GM20000 (cell line): ENCODE measurements at regions not wholly inside any gene's neighbourhood (a gene's known extent, or its start where the extent isn't known, plus 50 kb on each side); places are given as distances from the start of the nearest gene placed in this dataset.
"Not testable (repeated sequence)": the region's sequence is repeated elsewhere in the genome, so short reads cannot be mapped to it uniquely, and the experiment has no call there.

Experiments used
- DNase-seq: peaks from one replicate; pipeline ENCODE4 v3.0.0; 2012; ENCODE audit warnings: low spot score
- TF ChIP-seq, protein P1 (sequence below): IDR thresholded peaks from 2 replicates; pipeline ENCODE4 v1.5.1; 2012; ENCODE audit warnings: mild to moderate bottlenecking, control low read depth; ENCODE audit errors: extremely low read depth, missing control alignments

DNA sequence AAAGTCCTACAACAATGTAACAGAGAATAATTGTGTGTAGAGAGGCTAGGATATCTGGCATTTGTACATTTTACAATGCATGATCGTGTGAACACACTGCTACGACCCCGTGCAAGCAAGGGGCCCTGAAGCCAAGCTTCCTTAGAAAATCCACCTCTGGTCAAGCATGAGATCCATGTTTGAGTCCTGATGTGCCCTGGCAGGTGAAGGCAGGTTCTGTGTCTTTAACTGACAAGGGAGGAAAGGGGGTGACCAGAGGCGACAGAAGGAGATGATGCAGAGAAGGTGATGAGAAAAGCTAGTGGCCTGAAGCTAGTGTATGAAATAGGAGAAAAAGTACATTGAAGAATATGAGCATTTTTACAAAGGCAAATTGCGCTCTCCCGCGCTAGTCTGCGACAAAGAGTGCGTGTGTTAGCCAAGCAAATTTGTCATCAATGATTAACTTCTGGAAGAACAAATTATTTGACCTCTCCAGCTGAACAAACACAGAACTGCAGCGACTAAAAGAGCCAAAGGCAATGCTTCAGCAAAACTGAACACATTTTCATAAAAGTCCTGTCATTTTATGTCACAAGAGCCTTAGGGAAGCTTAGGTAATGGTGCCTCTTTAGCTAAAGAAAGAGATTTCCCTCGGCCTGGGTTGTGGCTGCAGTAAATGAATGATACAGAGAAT, 101.7 kb upstream of the DAPK1 start:
- TF ChIP-seq, protein P1, sequence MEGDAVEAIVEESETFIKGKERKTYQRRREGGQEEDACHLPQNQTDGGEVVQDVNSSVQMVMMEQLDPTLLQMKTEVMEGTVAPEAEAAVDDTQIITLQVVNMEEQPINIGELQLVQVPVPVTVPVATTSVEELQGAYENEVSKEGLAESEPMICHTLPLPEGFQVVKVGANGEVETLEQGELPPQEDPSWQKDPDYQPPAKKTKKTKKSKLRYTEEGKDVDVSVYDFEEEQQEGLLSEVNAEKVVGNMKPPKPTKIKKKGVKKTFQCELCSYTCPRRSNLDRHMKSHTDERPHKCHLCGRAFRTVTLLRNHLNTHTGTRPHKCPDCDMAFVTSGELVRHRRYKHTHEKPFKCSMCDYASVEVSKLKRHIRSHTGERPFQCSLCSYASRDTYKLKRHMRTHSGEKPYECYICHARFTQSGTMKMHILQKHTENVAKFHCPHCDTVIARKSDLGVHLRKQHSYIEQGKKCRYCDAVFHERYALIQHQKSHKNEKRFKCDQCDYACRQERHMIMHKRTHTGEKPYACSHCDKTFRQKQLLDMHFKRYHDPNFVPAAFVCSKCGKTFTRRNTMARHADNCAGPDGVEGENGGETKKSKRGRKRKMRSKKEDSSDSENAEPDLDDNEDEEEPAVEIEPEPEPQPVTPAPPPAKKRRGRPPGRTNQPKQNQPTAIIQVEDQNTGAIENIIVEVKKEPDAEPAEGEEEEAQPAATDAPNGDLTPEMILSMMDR = no peak

GRCh38 chr9:87401681-87402080, 96.0 kb upstream of the DAPK1 start:
- DNase-seq = no peak
- TF ChIP-seq, protein P1 = no peak

More for the DNA sequence above, 101.7 kb upstream of the DAPK1 start:
- DNase-seq = no peak

GRCh38 chr9:87402537-87402936, 95.1 kb upstream of the DAPK1 start:
- no peak for DNase-seq
- TF ChIP-seq, protein P1 = no peak

DNA sequence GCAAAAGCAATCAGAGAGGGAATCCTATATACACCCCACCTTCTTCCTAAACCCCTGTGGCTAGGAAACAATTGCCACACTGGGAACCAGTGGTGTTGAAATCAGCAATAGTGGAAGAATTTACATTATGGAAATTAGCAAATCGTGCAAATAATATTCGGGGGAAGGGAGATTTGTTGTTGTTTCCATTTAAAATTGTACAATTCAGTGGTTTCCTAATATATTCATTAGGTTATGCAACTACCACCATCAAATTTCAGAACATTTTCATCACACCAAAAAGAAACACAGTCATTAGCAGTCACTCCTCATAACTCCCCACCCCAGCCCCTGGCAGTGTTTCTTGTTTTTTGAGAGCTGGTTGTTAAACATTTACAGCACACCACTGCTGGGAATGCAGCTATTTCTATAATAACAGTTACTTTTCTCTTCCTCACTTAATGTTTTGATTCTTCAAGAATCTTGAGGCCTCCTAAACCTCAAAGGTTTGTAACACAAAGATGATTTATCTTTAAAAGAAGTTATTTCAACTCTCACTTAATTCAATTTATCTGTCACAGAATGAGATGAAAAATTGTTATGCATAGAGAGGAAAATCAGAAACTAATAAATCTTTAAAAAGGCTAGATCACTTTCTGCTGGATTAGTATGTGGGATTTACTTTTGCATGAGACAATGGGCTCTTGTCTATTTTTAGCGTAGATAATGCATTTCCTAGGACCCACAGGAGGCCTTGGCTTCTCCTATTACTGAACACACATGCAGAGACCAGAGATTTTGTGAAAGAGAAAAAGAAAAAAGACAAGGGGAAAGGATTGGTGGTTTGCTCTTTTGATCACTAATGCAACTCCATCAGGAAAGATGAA, 91.8 kb upstream of the DAPK1 start:
- no peak for DNase-seq
- TF ChIP-seq, protein P1 = no peak

DNA sequence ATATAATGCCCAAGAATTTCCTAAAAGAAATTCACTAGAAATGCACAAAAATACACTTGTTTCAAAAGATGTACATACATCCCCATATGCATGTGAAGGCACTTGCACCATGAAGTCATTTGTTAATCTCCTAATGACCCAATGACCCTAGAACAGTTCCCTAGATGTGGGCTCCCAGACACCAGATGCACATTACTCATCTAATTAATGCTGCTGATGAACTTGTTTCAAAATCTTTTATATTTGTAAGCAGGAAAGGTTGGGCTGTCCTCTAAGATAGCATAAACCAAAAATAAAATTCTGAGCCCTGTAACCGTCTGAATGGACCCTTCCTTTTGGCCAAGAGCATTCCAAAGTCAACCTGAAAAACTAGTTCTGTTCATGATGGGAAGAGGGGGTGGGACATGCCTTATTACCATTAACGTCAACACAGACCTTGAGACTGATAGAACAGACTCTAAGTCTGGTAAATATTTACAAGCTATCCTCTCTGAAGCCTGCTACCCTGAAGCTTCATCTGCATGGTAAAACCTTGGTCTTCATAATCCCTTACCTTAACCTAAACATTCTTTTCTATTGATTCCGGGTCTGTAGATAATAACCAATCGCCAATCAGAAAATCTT, 91.0 kb upstream of the DAPK1 start:
- DNase-seq = no peak
- TF ChIP-seq, protein P1 = no peak

DNA sequence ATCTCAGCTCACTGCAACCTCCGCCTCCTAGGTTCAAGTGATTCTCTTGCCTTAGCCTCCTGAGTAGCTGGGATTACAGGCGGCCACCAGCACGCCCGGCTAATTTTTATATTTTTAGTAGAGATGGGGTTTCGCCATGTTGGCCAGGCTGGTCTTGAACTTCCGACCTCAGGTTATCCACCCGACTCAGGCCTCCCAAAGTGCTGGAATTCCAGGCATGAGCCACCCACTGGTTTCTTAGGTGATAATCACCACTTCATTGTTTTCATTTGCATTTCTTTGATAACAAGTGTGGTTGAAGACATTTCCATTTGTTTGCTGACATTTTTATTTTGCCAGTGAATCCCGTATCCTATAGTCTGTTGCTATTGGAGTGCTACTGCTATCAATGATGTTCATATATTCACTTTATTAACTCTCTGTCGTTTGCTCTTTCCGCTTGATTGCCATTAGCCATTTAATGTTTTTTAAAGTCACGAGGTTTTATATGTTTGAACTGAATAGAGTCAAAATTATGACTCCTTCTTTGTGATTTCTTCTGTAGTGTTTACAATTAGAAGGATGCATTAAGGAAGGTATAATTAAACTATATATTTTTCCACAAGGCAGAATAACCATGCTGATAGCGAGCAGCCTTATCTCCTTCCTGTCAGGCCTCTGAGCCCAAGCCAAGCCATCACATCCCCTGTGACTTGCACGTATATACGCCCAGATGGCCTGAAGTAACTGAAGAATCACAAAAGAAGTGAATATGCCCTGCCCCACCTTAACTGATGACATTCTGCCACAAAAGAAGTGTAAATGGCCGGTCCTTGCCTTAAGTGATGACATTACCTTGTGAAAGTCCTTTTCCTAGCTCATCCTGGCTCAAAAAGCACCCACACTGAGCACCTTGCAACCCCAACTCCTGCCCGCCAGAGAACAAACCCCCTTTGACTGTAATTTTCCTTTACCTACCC, 87.3 kb upstream of the DAPK1 start:
- not testable (repeated sequence) for DNase-seq

DNA sequence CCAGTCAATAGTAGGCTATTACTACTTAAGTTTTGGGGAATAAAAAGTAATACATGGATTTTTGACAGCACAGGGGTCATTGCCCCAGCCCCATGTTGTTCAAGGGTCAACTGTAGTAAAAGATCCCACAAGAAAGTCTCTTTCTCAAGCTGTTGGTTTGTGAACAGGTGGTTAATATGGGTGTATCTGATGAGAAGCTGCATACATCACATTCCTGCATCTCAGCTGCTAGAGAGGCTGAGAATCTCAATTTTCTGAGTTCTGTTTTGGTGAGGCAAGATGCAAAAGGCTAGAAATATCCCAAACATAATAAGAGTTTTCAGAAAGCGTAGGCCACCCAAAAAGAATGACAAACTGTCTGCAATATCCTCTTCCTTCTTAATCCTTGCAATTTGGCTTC, 76.8 kb upstream of the DAPK1 start:
- DNase-seq = no peak
- TF ChIP-seq, protein P1 = no peak
